Right lung (tissue), 2 donors: ENCODE measurements at regions not wholly inside any gene's neighbourhood (a gene's known extent, or its start where the extent isn't known, plus 50 kb on each side); places are given as distances from the start of the nearest gene placed in this dataset.

Experiments
- DNase-seq, 2 donors: peaks; one replicate each; pipeline ENCODE4 v3.0.0-alpha.2; 2013

- no peak for DNase-seq
Measured at GRCh38 chr2:238635647-238636051, 208.9 kb downstream of the ASB1 start.

GRCh38 chr2:238636269-238637073, 209.7 kb downstream of the ASB1 start:
- no peak for DNase-seq

GRCh38 chr2:238638100-238638981, 209.5 kb upstream of the TWIST2 start:
- DNase-seq = no peak

- DNase-seq = no peak
Measured at GRCh38 chr2:238638982-238639628, 208.8 kb upstream of the TWIST2 start.

- no peak for DNase-seq
Measured at GRCh38 chr2:238640486-238640885, 207.4 kb upstream of the TWIST2 start.

GRCh38 chr2:238642973-238643372, 204.9 kb upstream of the TWIST2 start:
- DNase-seq = no peak

DNA sequence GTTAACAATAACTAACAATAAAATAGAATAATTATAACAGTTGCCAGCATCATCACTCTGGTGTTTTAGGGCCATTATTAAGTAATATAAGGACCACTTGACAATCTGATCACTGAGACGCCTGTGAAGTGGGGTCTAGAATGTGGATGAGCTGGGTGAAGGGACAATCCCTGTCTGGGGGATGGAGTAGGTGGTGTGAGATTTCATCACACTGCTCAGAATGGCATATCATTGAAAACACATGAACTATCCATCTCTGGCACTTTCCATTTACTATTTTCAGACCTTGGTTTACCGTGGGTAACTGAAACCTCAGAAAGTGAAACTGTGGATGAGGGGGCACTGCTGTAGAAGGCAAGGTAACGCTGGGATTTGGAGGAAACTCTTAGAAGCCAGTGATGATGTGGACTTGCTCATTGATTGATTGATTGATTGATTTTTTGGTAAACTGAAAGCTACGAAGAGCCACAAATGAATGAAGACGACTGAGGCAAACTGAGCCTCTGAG, 204.4 kb upstream of the TWIST2 start:
- no peak for DNase-seq

GRCh38 chr2:238644095-238645081, 203.5 kb upstream of the TWIST2 start:
- no peak for DNase-seq

- no peak for DNase-seq
Measured at GRCh38 chr2:238645095-238645494, 202.8 kb upstream of the TWIST2 start.

DNA sequence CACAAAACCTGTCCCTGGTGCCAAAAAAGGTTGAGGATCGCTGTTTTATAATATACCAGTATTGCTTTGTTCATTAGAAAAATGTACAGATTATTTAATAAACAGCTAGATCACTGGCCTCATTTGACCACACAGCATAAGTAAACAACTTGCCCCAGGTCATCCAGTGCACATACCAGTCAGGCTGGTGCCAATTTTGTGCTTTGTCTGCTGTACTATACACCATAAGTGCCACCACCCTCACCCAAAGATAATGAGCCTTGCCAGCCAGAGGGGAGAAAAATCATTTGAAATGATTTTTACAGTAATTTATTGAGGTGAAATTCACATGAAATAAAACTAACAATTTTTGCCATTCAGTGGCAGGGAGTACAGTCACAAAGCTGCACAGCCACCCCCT, 202.2 kb upstream of the TWIST2 start:
- no peak for DNase-seq

- DNase-seq = no peak
Measured at GRCh38 chr2:238646281-238646680, 201.6 kb upstream of the TWIST2 start.

- DNase-seq = no peak
Measured at GRCh38 chr2:238646803-238647202, 201.1 kb upstream of the TWIST2 start.

GRCh38 chr2:238649123-238649522, 198.8 kb upstream of the TWIST2 start:
- no peak for DNase-seq

DNA sequence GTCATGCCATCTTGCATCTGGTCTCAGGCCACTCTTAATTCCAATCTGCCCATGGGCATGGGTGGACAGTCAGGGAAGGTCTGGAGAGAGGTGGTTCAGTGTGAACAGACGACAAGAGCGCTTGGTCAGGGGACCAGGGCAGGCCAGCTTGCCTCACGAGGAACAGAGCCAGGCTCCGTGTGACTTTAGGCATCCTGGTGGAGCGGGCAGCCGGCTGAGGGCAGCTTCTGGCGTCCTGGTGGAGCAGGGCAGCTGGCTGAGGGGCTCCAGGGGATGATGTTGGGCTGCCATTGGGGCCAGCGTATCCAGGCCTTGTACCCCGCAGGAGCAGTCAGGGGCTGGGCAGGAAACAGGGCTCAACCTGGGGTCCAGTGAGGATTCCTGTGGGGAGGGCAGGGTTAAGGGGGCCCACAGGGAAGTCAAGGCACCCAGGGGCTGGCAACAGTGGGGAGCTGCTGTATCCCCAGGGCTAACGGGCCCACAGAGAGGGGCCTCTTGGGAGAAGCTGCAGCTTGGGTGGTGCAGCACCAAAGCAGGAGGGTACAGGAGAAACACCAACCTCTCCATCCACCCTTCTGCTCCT, 197.9 kb upstream of the TWIST2 start:
- no peak for DNase-seq

DNA sequence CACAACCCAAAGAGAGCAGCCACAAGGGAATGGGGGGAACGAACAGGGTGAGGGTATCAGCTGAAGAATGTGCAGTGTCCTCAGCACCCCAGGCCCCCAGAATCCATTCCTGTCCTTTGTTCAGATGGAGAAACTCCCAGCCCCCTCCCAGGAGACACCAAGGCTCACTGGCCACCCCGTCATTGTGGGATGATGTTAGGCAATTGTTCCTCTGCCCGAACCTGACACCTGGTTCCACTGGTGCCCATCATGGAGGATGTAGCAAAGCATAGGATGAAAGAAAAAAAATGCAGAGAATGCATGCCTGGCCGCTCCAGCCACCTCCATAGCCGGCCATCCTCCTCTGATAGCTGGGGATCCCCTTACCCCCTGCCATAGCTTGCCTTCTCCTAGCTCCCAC, 197.3 kb upstream of the TWIST2 start:
- DNase-seq = no peak

GRCh38 chr2:238651306-238652052, 196.4 kb upstream of the TWIST2 start:
- DNase-seq = no peak

DNA sequence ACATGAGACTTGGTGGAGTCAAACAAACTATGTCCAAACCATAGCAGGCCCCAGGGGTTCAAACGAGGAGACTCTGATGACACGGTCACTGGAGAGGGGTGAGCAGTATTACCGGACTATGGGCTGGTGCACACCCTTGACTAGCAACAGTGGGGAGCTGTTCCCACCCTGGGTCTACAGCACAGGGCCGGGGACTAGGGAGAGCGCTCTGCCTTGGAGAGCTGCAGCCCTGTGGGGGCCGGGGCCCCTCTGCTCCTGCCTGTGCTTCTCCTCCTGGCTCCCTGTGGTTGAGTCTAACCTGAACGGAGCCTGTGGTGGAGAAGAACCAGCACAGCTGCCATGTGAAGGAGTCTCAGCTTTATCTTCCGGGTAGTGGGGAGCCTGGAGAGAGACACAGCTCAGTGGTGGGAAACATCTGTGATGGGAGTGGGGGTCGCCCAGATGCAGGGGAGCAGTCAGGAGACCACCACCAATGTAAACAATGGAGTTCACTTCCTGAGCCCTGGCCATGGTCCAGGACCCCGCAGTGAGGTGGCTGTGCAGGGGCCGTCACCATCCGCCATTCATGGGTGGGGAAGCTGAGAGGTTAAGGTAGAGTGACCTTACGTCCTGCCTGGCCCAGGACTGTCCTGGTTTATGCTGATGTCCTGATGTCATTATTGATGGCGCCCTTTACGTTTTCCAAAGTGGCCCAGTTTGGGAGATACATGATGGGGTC, 195.7 kb upstream of the TWIST2 start:
- DNase-seq = no peak

DNA sequence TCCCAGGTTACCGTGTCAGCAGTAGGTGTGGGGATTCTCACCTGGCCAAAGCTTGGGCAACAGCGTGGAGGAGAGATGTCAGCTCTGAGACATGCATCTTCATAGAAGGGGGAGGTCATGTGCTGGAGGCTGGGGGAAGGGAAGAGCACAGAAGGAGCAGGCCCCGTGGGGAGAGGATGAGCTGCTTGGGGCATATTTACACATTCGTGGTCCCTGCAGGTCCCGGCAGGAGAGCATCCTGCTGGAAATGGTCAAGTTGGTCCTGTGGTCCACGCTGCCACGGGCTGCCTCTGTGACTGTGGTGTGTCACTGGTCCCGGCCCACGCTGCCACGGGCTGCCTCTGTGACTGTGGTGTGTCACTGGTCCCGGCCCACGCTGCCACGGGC, 195.1 kb upstream of the TWIST2 start:
- DNase-seq = no peak

- DNase-seq = no peak
Measured at GRCh38 chr2:238653431-238654109, 194.3 kb upstream of the TWIST2 start.
